Keratinocyte (primary cell): ENCODE measurements at regions not wholly inside any gene's neighbourhood (a gene's known extent, or its start where the extent isn't known, plus 50 kb on each side); places are given as distances from the start of the nearest gene placed in this dataset.

Source experiments
- DNase-seq: peaks from one replicate; pipeline ENCODE4 v3.0.0-alpha.2; 2011; ENCODE audit warnings: low read depth, missing footprints, low spot score
- FAIRE-seq: peaks from 2 replicates; lab custom pipeline; 2011; peaks lifted over from hg19 to GRCh38; lab: Jason Lieb, UNC
- H2AFZ ChIP-seq: 2 replicates; pipeline ENCODE4 v1.6.0; 2012; ENCODE audit warnings: low read length, control low read depth, inconsistent platforms; ENCODE audit not compliant: control insufficient read depth
- H3K27ac ChIP-seq: 2 replicates; pipeline ENCODE4 v1.5.1; 2011; ENCODE audit warnings: low read length; ENCODE audit not compliant: control insufficient read depth, insufficient read depth
- H3K27me3 ChIP-seq: 3 replicates; pipeline ENCODE4 v1.6.0; 2011; ENCODE audit warnings: low read length; ENCODE audit not compliant: control insufficient read depth, insufficient read depth; ENCODE audit errors: extremely low read depth
- H3K36me3 ChIP-seq, 2 experiments: 2 replicates in 1 of 2; 3 replicates in 1 of 2; pipeline ENCODE4 v1.5.1; 2011; ENCODE audit warnings: low read length in 2 of 2, mild to moderate bottlenecking in 1 of 2; ENCODE audit not compliant: control insufficient read depth in 2 of 2, insufficient read depth in 2 of 2; ENCODE audit errors: extremely low read depth in 1 of 2
- H3K4me1 ChIP-seq: 3 replicates; pipeline ENCODE4 v1.5.1; 2011; ENCODE audit warnings: low read length; ENCODE audit not compliant: control insufficient read depth, insufficient read depth; ENCODE audit errors: extremely low read depth
- H3K4me2 ChIP-seq: 3 replicates; pipeline ENCODE4 v1.6.0; 2011; ENCODE audit warnings: low read depth, low read length; ENCODE audit not compliant: control insufficient read depth, insufficient read depth; ENCODE audit errors: extremely low read depth
- H3K4me3 ChIP-seq, 3 experiments: fragments of 200-600 bp in 1 of 3; sonication (generic) in 1 of 3; 2 replicates in 2 of 3; 3 replicates in 1 of 3; pipeline ENCODE4 v1.5.1; 2011 to 2016; ENCODE audit warnings: low read length in 3 of 3, mild to moderate bottlenecking in 3 of 3, control low read depth in 2 of 3, inconsistent platforms in 1 of 3, low read depth in 1 of 3, mixed read lengths in 1 of 3, mixed run types in 1 of 3, moderate library complexity in 1 of 3; ENCODE audit not compliant: control insufficient read depth in 2 of 3, insufficient read depth in 2 of 3; ENCODE audit errors: extremely low read depth in 1 of 3
- H3K79me2 ChIP-seq: 2 replicates; pipeline ENCODE4 v1.6.0; 2012; ENCODE audit warnings: low read length; ENCODE audit not compliant: control insufficient read depth, insufficient read depth
- H3K9ac ChIP-seq: 3 replicates; pipeline ENCODE4 v1.6.0; 2011; ENCODE audit warnings: low read length; ENCODE audit not compliant: control insufficient read depth, insufficient read depth; ENCODE audit errors: extremely low read depth
- H3K9me1 ChIP-seq: 3 replicates; pipeline ENCODE4 v1.6.0; 2011; ENCODE audit warnings: low read length; ENCODE audit not compliant: control insufficient read depth, insufficient read depth; ENCODE audit errors: extremely low read depth
- H3K9me3 ChIP-seq: 2 replicates; pipeline ENCODE4 v1.5.1; 2012; ENCODE audit warnings: low read depth, low read length; ENCODE audit not compliant: control insufficient read depth
- H4K20me1 ChIP-seq: 3 replicates; pipeline ENCODE4 v1.6.0; 2011; ENCODE audit warnings: low read length; ENCODE audit not compliant: control insufficient read depth, insufficient read depth; ENCODE audit errors: extremely low read depth
- CTCF ChIP-seq, 3 experiments: IDR thresholded peaks in 1 of 3; conservative IDR thresholded peaks in 1 of 3; optimal IDR thresholded peaks in 1 of 3; 2 replicates in 2 of 3; 3 replicates in 1 of 3; pipeline versions ENCODE3 to v1.5.1; 2011; ENCODE audit warnings: low read length in 3 of 3, mild to moderate bottlenecking in 3 of 3, moderate library complexity in 2 of 3, control low read depth in 1 of 3, inconsistent platforms in 1 of 3; ENCODE audit not compliant: insufficient read depth in 2 of 3; ENCODE audit errors: extremely low read depth in 1 of 3
- EZH2 ChIP-seq: IDR thresholded peaks from one replicate; pipeline ENCODE4 v1.6.1; 2012; ENCODE audit warnings: inconsistent platforms, mild to moderate bottlenecking, low read length, moderate library complexity
- dilution Hi-C: fragments of 300-500 bp; cut with MboI; formaldehyde crosslinking; loops from one replicate; pipeline ENCODE4 v1.7.0; 2020; ENCODE audit warnings: low sequenced_read_pairs; ENCODE audit not compliant: extremely low pct_ligation_motif_present

- Histone ChIP-seq H3K79me2 (no peaks in the 10 kb centered on the region), H3K4me1 (no peaks in the 10 kb centered on the region), H3K4me2 (no peak overlapping the region), H3K9me1 (no peaks in the 10 kb centered on the region), H3K27me3 (no peaks in the 10 kb centered on the region), H3K9me3 (no peaks in the 10 kb centered on the region), H4K20me1 (no peaks in the 10 kb centered on the region), H3K4me3 (no peak overlapping the region), H2AFZ (no peak overlapping the region), H3K27ac (no peak overlapping the region), H3K36me3 (no peaks in the 10 kb centered on the region), H3K9ac (no peak overlapping the region)
- TF ChIP-seq CTCF (optimal IDR thresholded peaks at IDR 0.05 in 1 of 3, IDR thresholded peaks at IDR 0.05 in 1 of 3, conservative IDR thresholded peaks at IDR 0.05 in 1 of 3; ENCODE audit: extremely low read depth in 1 of 3, insufficient read depth in 2 of 3, low read length in 3 of 3) (no peak), EZH2 (no peak)
- dilution Hi-C loops, result no loop called here
- DNase-seq (no peak), FAIRE-seq (no peak)
These were observed 475.2 kb upstream of the BRINP1 start for GRCh38 chr9:119844431-119844830.

DNA sequence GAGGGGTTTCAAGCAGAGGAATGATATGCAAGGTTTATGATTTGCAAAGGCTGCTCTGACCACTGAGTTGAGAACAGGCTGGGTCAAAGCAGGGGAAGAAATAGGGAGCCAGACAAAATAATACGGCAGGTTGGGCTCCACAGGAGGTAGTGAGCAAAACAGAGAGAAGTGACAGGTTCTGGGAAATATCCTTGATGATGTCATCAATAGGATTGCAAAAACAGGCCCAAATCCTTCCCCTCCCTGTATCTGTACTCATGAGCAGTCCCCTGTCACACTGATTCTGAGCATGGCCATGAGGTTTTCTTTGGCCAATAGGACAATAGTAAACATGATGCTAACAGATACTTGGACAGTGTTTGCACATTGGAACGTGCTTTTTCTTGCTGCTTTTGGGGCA, 471.8 kb upstream of the BRINP1 start:
- dilution Hi-C loops, result no loop called here
- H3K9ac ChIP-seq, result no peak overlapping the region
- H4K20me1 ChIP-seq, result no peaks in the 10 kb centered on the region
- H3K4me2 ChIP-seq, result no peak overlapping the region
- H2AFZ ChIP-seq, result no peak overlapping the region
- no peaks in the 10 kb centered on the region for H3K27me3 ChIP-seq
- FAIRE-seq, result no peak
- DNase-seq, result no peak
- H3K79me2 ChIP-seq, result no peaks in the 10 kb centered on the region
- no peaks in the 10 kb centered on the region for H3K36me3 ChIP-seq
- H3K27ac ChIP-seq, result no peak overlapping the region
- TF ChIP-seq CTCF (optimal IDR thresholded peaks at IDR 0.05 in 1 of 3, IDR thresholded peaks at IDR 0.05 in 1 of 3, conservative IDR thresholded peaks at IDR 0.05 in 1 of 3; ENCODE audit: extremely low read depth in 1 of 3, insufficient read depth in 2 of 3, low read length in 3 of 3), result no peak
- no peak for TF ChIP-seq EZH2
- no peaks in the 10 kb centered on the region for H3K4me1 ChIP-seq
- no peaks in the 10 kb centered on the region for H3K9me3 ChIP-seq
- H3K9me1 ChIP-seq, result no peaks in the 10 kb centered on the region
- H3K4me3 ChIP-seq, result no peak overlapping the region
